ENCODE measurements at regions not wholly inside any gene's neighbourhood (a gene's known extent, or its start where the extent isn't known, plus 50 kb on each side); places are given as distances from the start of the nearest gene placed in this dataset.

- TF ChIP-seq CTCF (IDR thresholded peaks at IDR 0.05): no peak
- TF ChIP-seq POLR2A (IDR thresholded peaks at IDR 0.05): no peak
These were observed 267.6 kb downstream of the GPATCH2 start for GRCh38 chr1:217363319-217363718.
